ENCODE measurements at regions not wholly inside any gene's neighbourhood (a gene's known extent, or its start where the extent isn't known, plus 50 kb on each side); places are given as distances from the start of the nearest gene placed in this dataset.

DNA sequence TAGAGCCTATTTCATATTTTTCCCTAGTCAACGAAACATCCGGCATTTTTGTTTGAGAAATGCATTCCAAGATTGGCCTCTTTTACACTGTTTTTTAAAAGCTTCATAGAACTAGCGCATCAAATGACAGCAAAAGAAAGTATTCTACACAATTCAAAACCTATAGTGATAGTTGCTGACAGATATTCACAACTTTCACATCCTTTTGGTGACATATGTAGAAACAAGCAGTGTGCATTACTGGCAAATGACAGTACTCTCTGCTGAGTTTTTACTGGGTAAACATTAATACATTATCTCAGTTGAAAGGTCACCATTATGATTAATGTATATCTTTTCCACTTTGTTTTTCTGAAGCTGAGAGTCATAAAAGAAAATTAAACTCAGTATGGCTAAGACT is 135.4 kb upstream of the RGS18 start:
- Histone ChIP-seq H2AK5ac (ENCODE audit: low read depth, low read length) (no peak overlapping the region), H4K20me1 (ENCODE audit: insufficient read depth, low read length) (no peaks in the 10 kb centered on the region), H3K9me1 (ENCODE audit: insufficient read depth, low read length) (no peaks in the 10 kb centered on the region), H3K18ac (ENCODE audit: low read depth, low read length) (no peak overlapping the region), H3K14ac (replicated peaks; ENCODE audit: low read depth, low read length) (no peak overlapping the region), H3K9me3 (ENCODE audit: control insufficient read depth, insufficient read depth, low read length) (no peaks in the 10 kb centered on the region), H4K8ac (ENCODE audit: low read depth in 2 of 2, low read length in 2 of 2) (no peak overlapping the region), H3K4me3 (ENCODE audit: insufficient read depth, low read depth, low read length) (no peak overlapping the region), H2BK5ac (ENCODE audit: low read depth, low read length, poor library complexity, severe bottlenecking) (no peak overlapping the region), H2BK15ac (ENCODE audit: low read depth, low read length) (no peak overlapping the region), H2AK9ac (replicated peaks; ENCODE audit: low read depth, low read length, poor library complexity) (no peak overlapping the region), H2BK120ac (ENCODE audit: low read depth, low read length) (no peak overlapping the region), H3K79me1 (ENCODE audit: low read depth in 1 of 2, low read length in 2 of 2) (no peaks in the 10 kb centered on the region), H3K36me3 (ENCODE audit: control insufficient read depth, insufficient read depth, low read length) (no peaks in the 10 kb centered on the region), H4K91ac (ENCODE audit: insufficient read depth, low read depth, low read length) (no peak overlapping the region), H3K4me2 (ENCODE audit: low read depth, low read length) (no peak overlapping the region), H2AFZ (replicated peaks; ENCODE audit: low read length, poor library complexity) (no peak overlapping the region), H3K23ac (ENCODE audit: low read depth, low read length) (no peak overlapping the region), H3K56ac (ENCODE audit: extremely low read depth, insufficient read depth, low read length) (no peak overlapping the region), H3K27me3 (ENCODE audit: control insufficient read depth, insufficient read depth, low read length) (no peaks in the 10 kb centered on the region), H3K9ac (ENCODE audit: low read depth, low read length) (no peak overlapping the region), H3K27ac (ENCODE audit: insufficient read depth, low read length) (no peak overlapping the region), H2BK20ac (ENCODE audit: low read depth, low read length) (no peak overlapping the region), H4K5ac (ENCODE audit: low read depth, low read length) (no peak overlapping the region), H3K4ac (ENCODE audit: low read depth, low read length) (no peak overlapping the region), H3K4me1 (ENCODE audit: control insufficient read depth, insufficient read depth, low read length) (no peaks in the 10 kb centered on the region)
- intact Hi-C loops (cut with micrococcal nuclease) (no loop called here), in situ Hi-C loops (cut with MboI; ENCODE audit: low sequenced_read_pairs) (no loop called here), dilution Hi-C loops (cut with HindIII; ENCODE audit: low sequenced_read_pairs, unreplicated experiment) (no loop called here)
- no peak for TF ChIP-seq MAZ (IDR thresholded peaks at IDR 0.05; ENCODE audit: borderline replicate concordance, low read depth, low read length)
- no peak for TF ChIP-seq NFE2L2 (IDR thresholded peaks at IDR 0.05; ENCODE audit: low read depth, low read length)
- TF ChIP-seq, protein P1, sequence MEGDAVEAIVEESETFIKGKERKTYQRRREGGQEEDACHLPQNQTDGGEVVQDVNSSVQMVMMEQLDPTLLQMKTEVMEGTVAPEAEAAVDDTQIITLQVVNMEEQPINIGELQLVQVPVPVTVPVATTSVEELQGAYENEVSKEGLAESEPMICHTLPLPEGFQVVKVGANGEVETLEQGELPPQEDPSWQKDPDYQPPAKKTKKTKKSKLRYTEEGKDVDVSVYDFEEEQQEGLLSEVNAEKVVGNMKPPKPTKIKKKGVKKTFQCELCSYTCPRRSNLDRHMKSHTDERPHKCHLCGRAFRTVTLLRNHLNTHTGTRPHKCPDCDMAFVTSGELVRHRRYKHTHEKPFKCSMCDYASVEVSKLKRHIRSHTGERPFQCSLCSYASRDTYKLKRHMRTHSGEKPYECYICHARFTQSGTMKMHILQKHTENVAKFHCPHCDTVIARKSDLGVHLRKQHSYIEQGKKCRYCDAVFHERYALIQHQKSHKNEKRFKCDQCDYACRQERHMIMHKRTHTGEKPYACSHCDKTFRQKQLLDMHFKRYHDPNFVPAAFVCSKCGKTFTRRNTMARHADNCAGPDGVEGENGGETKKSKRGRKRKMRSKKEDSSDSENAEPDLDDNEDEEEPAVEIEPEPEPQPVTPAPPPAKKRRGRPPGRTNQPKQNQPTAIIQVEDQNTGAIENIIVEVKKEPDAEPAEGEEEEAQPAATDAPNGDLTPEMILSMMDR (conservative IDR thresholded peaks at IDR 0.05; ENCODE audit: low read depth, low read length): no peak
- no peak for TF ChIP-seq POLR2A (IDR thresholded peaks at IDR 0.05; ENCODE audit: low read depth, low read length)
- TF ChIP-seq CEBPB (IDR thresholded peaks at IDR 0.05; ENCODE audit: low read depth, low read length): no peak
- TF ChIP-seq SMC3 (IDR thresholded peaks at IDR 0.05; ENCODE audit: low read depth, low read length): no peak
- TF ChIP-seq RAD21 (IDR thresholded peaks at IDR 0.05; ENCODE audit: low read length): no peak
- no peak for TF ChIP-seq CHD1 (IDR thresholded peaks at IDR 0.05; ENCODE audit: low read depth, low read length)
- TF ChIP-seq FOS (IDR thresholded peaks at IDR 0.05; ENCODE audit: low read depth, low read length): no peak
- POLR2A ChIA-PET (ENCODE audit: unreplicated experiment): no interaction called here
- ATAC-seq (ENCODE audit: low read depth) (no peak), DNase-seq (no peak)
- no CpG with 5 or more reads among the region's 3 CpGs for WGBS, 2 experiments (ENCODE audit: extremely low coverage in 2 of 2, insufficient read length in 1 of 2)
- BruUV-seq (replicated peaks): no TSS peak
- CTCF ChIA-PET: interaction anchor here (0.6 kb wide), 1 partner anchor 81 kb away, joined by 3 read pairs; no protein-coding TSS in a partner anchor

Data from IMR-90 (cell line).